PC-3 (cell line): ENCODE measurements at regions not wholly inside any gene's neighbourhood (a gene's known extent, or its start where the extent isn't known, plus 50 kb on each side); places are given as distances from the start of the nearest gene placed in this dataset.

ENCODE experiments used
- ATAC-seq: fragments of 200-7000 bp; cut with Tn5 transposase; 2 replicates; pipeline ENCODE4 v1.9.1; 2020; ENCODE audit warnings: mild to moderate bottlenecking, moderate library complexity
- BruUV-seq: library from RNA; stranded (reverse); fragments of 400-500 nt; replicated peaks from 2 replicates; lab custom pipeline; 2021; lab: Mats Ljungman, UMichigan
- CTCF ChIA-PET: fragments of 300-600 bp; sonication (Branson Sonifier 250); formaldehyde crosslinking; loops from one replicate; lab custom pipeline; 2022; ENCODE audit warnings: antibody characterized with exemption; lab: Charles Lee
- POLR2A ChIA-PET: fragments of 300-600 bp; sonication (Branson Sonifier 250); formaldehyde crosslinking; loops from one replicate; lab custom pipeline; 2022; ENCODE audit warnings: antibody characterized with exemption; ENCODE audit not compliant: unreplicated experiment; lab: Charles Lee
- DNase-seq: peaks from one replicate; pipeline ENCODE4 v3.0.0-alpha.2; 2015
- H2AFZ ChIP-seq: fragments of 300-600 bp; sonication (generic); 2 replicates; pipeline ENCODE4 v1.6.0; 2016; ENCODE audit warnings: antibody characterized with exemption, low read length
- H3F3A ChIP-seq: fragments of 300-600 bp; sonication (generic); one replicate; pipeline ENCODE4 v1.6.0; 2017; ENCODE audit warnings: antibody characterized with exemption, low read length, control low read depth, mild to moderate bottlenecking; ENCODE audit not compliant: unreplicated experiment
- H3K27ac ChIP-seq: fragments of 300-600 bp; sonication (generic); 2 replicates; pipeline ENCODE4 v1.5.1; 2016; ENCODE audit warnings: mild to moderate bottlenecking, low read length
- H3K27me3 ChIP-seq: fragments of 300-600 bp; sonication (generic); 2 replicates; pipeline ENCODE4 v1.6.1; 2016; ENCODE audit warnings: low read length, mixed read lengths
- H3K36me3 ChIP-seq: fragments of 300-600 bp; sonication (generic); 2 replicates; pipeline ENCODE4 v1.6.1; 2016; ENCODE audit warnings: low read depth, mixed run types, low read length, mixed read lengths
- H3K4me1 ChIP-seq: fragments of 300-600 bp; sonication (generic); 2 replicates; pipeline ENCODE4 v1.5.1; 2016; ENCODE audit warnings: low read length; ENCODE audit not compliant: insufficient read depth
- H3K4me2 ChIP-seq: fragments of 300-600 bp; sonication (generic); 2 replicates; pipeline ENCODE4 v1.6.0; 2016; ENCODE audit warnings: low read length
- H3K4me3 ChIP-seq: fragments of 300-600 bp; sonication (generic); 2 replicates; pipeline ENCODE4 v1.5.1; 2016; ENCODE audit warnings: mild to moderate bottlenecking, low read length, mixed read lengths
- H3K79me2 ChIP-seq: fragments of 300-600 bp; sonication (generic); 2 replicates; pipeline ENCODE4 v1.6.1; 2017; ENCODE audit warnings: low read length, mixed read lengths
- H3K9ac ChIP-seq: fragments of 300-600 bp; sonication (generic); 2 replicates; pipeline ENCODE4 v1.6.0; 2016; ENCODE audit warnings: mild to moderate bottlenecking, low read length
- H3K9me2 ChIP-seq: fragments of 300-600 bp; sonication (generic); replicated peaks from 2 replicates; pipeline ENCODE4 v1.6.1; 2016; ENCODE audit warnings: mixed run types, low read length, mixed read lengths
- H3K9me3 ChIP-seq: fragments of 300-600 bp; sonication (generic); 2 replicates; pipeline ENCODE4 v1.6.1; 2016; ENCODE audit warnings: low read length, mixed read lengths
- H4K20me1 ChIP-seq: fragments of 300-600 bp; sonication (generic); 2 replicates; pipeline ENCODE4 v1.6.1; 2016; ENCODE audit warnings: low read length, mixed read lengths
- CTCF ChIP-seq: fragments of 300-600 bp; sonication (generic); conservative IDR thresholded peaks from 2 replicates; pipeline ENCODE4 v1.5.1; 2017; ENCODE audit warnings: antibody characterized with exemption, low read depth, mild to moderate bottlenecking, low read length
- EZH2 ChIP-seq: fragments of 300-600 bp; sonication (generic); IDR thresholded peaks from one replicate; pipeline ENCODE4 v1.6.1; 2017; ENCODE audit warnings: antibody characterized with exemption, mild to moderate bottlenecking, low read length; ENCODE audit not compliant: unreplicated experiment
- EZH2phosphoT487 ChIP-seq: fragments of 300-600 bp; sonication (generic); IDR thresholded peaks from 2 replicates; pipeline ENCODE4 v1.6.1; 2018; ENCODE audit warnings: mild to moderate bottlenecking, antibody characterized with exemption, low read length, borderline replicate concordance
- intact Hi-C: fragments of 100-400 bp; cut with micrococcal nuclease; formaldehyde crosslinking; loops from 2 replicates; pipeline ENCODE4 v1.9.0; 2023

- Histone ChIP-seq H3K4me2 (peak overlapping the region; percentile 64), H3K4me3 (peak overlapping the region; percentile 2; the same call in 1 of the 2 replicates), H3F3A (peaks cover under 1% of the 10 kb centered on the region), H3K27me3 (no peaks in the 10 kb centered on the region), H4K20me1 (no peaks in the 10 kb centered on the region), H2AFZ (peak overlapping the region; percentile 8; the same call in 1 of the 2 replicates), H3K9me2 (no peaks in the 10 kb centered on the region), H3K9me3 (no peaks in the 10 kb centered on the region), H3K79me2 (no peaks in the 10 kb centered on the region), H3K27ac (peak overlapping the region; percentile 95), H3K4me1 (peaks cover 67% of the 10 kb centered on the region), H3K36me3 (no peaks in the 10 kb centered on the region), H3K9ac (peak overlapping the region; percentile 67; the same call in 1 of the 2 replicates)
- CTCF ChIA-PET = no interaction called here
- peak; percentile 78 for DNase-seq
- TF ChIP-seq EZH2 (no peak), EZH2phosphoT487 (no peak), CTCF (no peak)
- BruUV-seq = no TSS peak
- POLR2A ChIA-PET = no interaction called here
- peak; percentile 51 for ATAC-seq
- intact Hi-C loops = loop anchor here (2.0 to 10.0 kb wide), 6 partner anchors 33 to 500 kb away; no protein-coding TSS in a partner anchor
These were observed 154.1 kb upstream of the AHR start for GRCh38 chr7:17144322-17144721.

GRCh38 chr7:17146621-17147020 is 151.8 kb upstream of the AHR start:
- ATAC-seq = no peak
- TF ChIP-seq EZH2 (no peak), CTCF (no peak), EZH2phosphoT487 (no peak)
- no TSS peak for BruUV-seq
- POLR2A ChIA-PET = interaction anchor here (0.6 kb wide), 2 partner anchors 156 to 462 kb away, joined by 3 read pairs; no protein-coding TSS in a partner anchor
- Histone ChIP-seq H3K79me2 (no peaks in the 10 kb centered on the region), H2AFZ (no peak overlapping the region), H3K4me1 (peaks cover 49% of the 10 kb centered on the region), H3K36me3 (no peaks in the 10 kb centered on the region), H3K9me2 (no peaks in the 10 kb centered on the region), H3K9ac (peak overlapping the region; percentile 42; the same call in 1 of the 2 replicates), H3K27me3 (no peaks in the 10 kb centered on the region), H3K27ac (peak overlapping the region; percentile 68), H4K20me1 (no peaks in the 10 kb centered on the region), H3K9me3 (no peaks in the 10 kb centered on the region), H3K4me2 (no peak overlapping the region), H3F3A (no peaks in the 10 kb centered on the region), H3K4me3 (no peak overlapping the region)
- CTCF ChIA-PET = no interaction called here
- intact Hi-C loops = loop anchor here (10.0 kb wide), 1 partner anchor 498 kb away; no protein-coding TSS in a partner anchor
- DNase-seq = no peak

- DNase-seq = peak; percentile 72
- Histone ChIP-seq H3K4me1 (peaks cover 45% of the 10 kb centered on the region), H3K4me3 (no peak overlapping the region), H3K9ac (peak overlapping the region; percentile 45), H3K36me3 (no peaks in the 10 kb centered on the region), H3K79me2 (no peaks in the 10 kb centered on the region), H3K9me3 (no peaks in the 10 kb centered on the region), H4K20me1 (no peaks in the 10 kb centered on the region), H3K27ac (peak overlapping the region; percentile 68), H3K4me2 (peak overlapping the region; percentile 5), H3F3A (no peaks in the 10 kb centered on the region), H2AFZ (peak overlapping the region; percentile 28; the same call in 1 of the 2 replicates), H3K9me2 (no peaks in the 10 kb centered on the region), H3K27me3 (no peaks in the 10 kb centered on the region)
- TF ChIP-seq EZH2phosphoT487 (no peak), EZH2 (no peak), CTCF (no peak)
- CTCF ChIA-PET = no interaction called here
- POLR2A ChIA-PET = interaction anchor here (0.5 to 0.6 kb wide), 3 partner anchors 155 to 461 kb away, joined by 3 read pairs; no protein-coding TSS in a partner anchor
- intact Hi-C loops = loop anchor here (10.0 kb wide), 1 partner anchor 497 kb away; no protein-coding TSS in a partner anchor
- no TSS peak for BruUV-seq
- ATAC-seq = peak; percentile 69
These were observed 151.0 kb upstream of the AHR start for GRCh38 chr7:17147409-17147808.
